ENCODE measurements at regions not wholly inside any gene's neighbourhood (a gene's known extent, or its start where the extent isn't known, plus 50 kb on each side); places are given as distances from the start of the nearest gene placed in this dataset.
"Not testable (repeated sequence)": the region's sequence is repeated elsewhere in the genome, so short reads cannot be mapped to it uniquely, and the experiment has no call there.

DNA sequence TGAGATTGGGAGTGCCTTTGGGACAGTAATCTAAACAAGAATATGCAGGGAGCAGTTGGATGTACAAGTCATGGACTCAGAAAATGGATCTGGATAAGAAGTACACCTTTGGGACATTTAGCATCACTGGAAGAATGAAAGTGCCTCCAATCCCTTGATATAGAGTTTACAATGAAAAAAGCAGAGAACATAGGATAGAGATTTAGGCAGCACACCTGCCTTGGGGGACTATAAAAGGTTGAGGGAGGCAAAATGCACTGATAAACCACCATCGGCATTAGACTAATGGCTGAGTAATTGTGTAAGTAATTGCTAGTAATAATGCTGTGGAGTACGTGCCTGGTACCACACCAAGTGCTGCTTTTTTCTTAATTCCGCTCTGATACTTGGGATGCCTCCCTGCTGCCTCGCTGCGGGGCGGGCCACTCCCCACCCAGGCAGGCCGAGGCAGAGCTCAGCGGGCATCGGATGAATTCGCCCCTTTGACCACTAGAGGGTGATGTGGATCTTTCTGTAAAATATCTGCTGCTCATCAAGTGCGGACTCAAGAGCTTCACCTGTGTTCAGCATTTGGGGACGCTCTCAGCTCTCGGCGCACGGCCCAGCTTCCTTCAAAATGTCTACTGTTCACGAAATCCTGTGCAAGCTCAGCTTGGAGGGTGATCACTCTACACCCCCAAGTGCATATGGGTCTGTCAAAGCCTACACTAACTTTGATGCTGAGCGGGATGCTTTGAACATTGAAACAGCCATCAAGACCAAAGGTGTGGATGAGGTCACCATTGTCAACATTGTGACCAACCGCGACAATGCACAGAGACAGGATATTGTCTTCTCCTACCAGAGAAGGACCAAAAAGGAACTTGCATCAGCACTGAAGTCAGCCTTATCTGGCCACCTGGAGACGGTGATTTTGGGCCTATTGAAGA, 99.9 kb downstream of the ANKRD18B start:
- DNase-seq (ENCODE audit: low read depth), result peak; percentile 66

DNA sequence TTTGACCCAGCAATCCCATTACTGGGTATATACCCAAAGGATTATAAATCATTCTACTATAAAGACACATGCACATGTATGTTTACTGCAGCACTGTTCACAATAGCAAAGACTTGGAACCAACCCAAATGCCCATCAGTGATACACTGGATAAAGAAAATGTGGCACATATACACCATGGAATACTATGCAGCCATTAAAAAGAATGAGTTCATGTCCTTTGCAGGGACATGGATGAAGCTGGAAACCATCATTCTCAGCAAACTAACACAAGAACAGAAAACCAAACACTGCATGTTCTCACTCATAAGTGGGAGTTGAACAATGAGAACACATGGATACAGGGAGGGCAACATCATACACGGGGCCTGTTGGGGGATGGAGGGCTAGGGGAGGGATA, 104.3 kb downstream of the ANKRD18B start:
- not testable (repeated sequence) for DNase-seq (ENCODE audit: low read depth)

DNA sequence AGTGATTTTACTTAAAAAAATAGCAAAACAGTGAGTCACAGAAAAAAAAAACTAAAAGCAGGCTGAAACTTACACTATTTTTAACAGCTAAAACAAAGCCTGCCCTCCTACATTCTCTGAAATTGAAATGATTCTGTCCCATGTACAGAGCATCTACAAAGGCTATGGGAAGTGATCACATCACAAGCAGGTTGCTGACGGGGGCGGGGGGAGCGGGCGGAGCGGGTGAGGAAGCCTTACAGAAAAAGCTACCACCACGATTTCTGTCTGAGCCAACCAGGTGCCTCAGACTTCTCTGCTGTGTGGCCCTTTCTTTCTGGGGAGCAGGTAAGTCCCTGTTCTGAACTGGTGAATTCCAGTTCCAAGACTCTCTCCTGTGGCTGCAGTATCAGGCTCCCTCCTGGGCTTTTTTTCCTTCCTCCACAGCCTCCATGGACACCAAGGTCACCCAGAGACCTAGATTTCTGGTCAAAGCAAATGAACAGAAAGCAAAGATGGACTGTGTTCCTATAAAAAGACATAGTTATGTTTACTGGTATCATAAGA, 104.9 kb downstream of the ANKRD18B start:
- no peak for DNase-seq (ENCODE audit: low read depth)

DNA sequence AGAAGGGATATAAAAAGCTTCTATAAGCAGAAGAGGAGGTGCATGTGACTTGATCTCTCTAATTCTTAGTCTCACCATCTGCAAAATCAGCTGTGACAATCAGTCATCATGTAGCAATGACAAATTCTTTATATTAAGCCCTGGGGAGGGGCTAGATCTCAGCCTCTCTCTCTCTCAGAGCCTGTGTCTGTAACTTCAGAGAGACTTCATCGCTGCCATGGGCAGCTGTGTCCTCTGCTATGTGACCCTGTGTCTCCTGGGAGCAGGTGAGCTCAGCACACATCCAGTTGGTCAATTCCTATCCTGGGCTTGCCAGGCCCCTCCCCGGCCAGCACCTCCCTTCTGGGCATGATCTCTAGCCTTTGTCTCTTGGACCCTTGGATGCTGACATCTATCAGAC, 109.6 kb downstream of the ANKRD18B start:
- no peak for DNase-seq (ENCODE audit: low read depth)

DNA sequence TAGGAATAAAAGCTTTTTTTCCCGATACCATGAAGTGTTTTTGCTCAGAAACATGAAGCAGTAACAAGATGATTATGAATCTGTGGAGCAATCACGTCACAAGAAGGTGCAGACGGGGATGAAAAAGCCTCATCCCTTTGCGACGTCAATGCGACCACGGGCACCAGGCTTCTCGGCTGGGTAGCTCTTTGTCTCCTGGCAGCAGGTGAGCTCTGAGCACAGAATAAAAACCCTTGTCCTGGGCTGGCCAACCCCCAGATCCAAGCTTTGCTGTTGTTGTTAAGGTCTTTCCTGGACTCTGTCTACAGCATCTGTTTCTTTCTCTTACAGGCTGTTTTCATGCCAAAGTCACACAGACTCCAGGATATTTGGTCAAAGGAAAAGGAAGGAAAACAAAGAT, 113.8 kb downstream of the ANKRD18B start:
- no peak for DNase-seq (ENCODE audit: low read depth)

DNA sequence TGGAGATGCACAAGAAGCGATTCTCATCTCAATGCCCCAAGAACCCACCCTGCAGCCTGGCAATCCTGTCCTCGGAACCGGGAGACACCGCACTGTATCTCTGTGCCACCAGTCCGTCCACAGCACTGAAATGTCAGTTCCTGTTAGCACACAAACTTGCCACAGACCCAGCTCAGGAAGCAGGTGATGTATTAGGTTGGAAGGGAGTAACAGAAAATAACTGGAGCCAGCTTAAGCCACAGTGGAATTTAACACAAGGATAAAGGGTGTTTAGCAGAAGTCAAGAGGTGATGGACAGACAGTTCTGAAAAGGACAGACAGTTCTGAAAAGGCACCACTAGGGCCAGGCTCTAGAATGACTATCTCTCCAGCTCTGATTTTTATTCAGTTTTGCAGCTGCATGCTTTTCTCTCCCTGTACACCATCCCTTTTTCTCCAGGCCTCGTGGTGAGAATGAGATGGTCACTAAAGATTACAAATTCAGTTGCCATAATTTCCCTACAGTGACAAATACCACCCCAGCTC, 114.4 kb downstream of the ANKRD18B start:
- DNase-seq (ENCODE audit: low read depth), result no peak

DNA sequence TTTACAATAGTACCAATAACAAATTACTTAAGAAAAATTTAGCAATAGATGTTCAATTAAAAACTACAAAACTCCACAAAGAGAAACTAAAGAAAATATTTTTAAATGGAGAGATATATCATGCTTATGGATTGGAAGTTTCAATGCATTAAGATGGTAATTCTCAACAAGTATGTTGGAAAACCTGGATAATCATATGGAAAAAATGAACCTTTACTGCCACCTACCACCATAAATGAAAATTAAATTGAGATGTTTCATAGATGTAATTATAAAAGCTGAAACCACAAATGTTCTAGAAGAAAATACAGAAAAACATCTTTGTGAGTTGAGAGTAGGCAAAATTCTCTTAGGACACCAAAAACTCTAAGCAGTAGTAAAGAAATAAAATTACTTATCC, 121.7 kb downstream of the ANKRD18B start:
- no peak for DNase-seq (ENCODE audit: low read depth)

DNA sequence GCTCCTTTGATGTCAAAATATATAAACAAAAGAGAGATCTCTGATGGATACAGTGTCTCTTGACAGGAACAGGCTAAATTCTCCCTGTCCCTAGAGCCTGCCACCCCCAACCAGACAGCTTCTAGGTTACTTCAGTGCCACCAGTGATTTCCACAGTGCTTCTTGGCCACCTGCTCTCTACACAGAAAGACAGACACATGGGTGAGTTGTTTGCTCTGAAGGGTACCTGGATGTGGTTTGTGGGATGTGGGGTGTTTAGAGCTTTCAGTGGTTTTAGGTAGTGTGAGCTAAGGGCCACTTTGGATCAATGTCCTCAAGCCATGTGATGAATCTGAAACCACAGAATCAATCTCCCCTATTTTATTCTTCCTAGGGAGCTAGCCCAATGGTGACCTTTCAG, 125.4 kb downstream of the ANKRD18B start:
- no peak for DNase-seq (ENCODE audit: low read depth)

DNA sequence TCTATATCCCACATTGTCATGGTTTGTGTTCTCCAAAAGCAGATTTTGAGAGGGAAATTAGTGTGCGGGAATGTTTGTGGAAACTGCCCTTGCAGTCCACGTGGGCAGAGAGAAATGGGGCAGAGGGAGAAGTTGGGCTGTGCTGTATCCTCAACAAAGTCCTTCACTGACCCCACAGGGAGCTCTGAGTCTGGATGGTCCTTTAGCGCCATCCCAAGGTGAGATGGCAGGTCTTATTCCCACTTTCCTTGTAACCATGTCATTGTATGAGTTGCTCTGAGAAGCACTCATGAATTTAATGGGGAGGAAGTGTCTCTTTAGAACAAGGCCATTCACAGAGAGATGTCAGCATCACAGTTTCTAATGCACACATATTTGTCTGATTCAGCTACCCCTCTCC, 127.1 kb downstream of the ANKRD18B start:
- no peak for DNase-seq (ENCODE audit: low read depth)

DNA sequence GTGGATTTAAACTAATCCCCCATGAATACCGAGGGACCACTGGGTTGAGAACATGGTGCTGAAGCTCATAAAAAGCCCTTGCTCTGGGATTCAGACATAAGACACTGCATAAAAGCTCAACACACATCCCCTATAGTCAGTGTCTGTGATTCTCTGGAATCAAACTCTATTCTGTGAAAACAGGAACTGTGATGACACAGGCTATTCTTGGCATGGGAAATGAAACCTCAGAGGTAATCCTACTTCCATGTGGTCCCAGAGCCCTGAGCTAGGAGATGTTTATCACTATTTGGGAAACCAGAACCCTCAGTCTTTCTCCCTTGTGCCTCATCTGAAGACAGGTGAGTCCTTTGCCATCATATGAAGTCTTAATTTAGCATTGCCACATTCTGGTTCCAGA, 135.4 kb upstream of the PRSS3 start:
- DNase-seq (ENCODE audit: low read depth), result no peak

DNA sequence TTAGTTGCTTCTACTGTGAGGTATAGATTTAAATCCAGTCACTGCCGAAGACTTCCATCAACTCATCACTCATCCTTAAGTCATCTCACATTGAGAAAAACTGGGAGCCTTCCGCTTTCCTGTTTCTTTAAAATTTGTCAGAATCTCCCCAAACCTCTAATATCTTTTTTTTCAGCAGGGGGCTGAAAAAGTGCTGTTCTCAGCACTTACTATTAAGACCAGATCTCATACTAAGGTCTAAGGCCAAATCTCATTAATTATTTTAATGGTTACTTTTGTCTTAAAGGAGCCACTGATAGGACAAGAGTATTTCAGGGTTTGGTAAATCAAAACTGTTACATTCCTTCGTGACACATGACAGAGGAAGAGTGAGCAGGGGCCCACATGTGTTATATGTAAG, 134.6 kb upstream of the PRSS3 start:
- no peak for DNase-seq (ENCODE audit: low read depth)

DNA sequence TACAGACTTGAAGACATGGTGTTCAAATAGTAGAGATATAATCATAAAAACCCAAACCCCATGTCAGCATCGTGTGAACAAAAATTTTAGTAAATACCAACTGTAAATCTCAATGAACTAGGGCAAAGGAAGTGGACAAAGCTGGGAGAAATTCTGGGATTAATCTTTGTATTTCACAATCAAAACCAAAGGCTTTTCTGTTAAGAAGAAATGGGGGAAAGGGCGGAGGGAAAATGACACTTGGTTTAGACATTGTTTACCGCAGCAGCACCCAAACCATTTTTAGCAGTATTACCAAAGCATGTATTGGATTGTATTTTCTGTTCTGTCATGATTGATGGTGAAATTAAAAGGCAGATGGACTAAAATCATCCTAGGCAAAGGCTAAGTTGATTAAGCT, 134.2 kb upstream of the PRSS3 start:
- no peak for DNase-seq (ENCODE audit: low read depth)

DNA sequence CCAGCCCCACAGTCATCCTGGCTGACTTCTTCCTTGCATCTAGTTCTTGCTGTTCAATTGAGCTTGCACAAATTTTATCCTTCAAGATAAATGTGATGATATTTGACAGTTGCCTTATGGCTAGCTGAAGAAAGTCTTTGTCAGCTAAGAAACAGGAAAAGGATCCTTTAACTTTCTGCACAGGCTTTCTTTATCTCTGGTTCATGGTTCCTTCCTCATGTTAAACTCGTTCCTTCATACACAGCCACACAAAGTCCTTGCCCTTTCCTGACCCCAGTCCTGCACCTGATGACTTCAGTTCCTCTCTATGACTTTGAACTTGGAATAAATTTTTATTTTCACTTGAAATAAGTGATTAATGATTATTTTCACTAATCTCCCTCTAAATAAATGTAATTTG, 132.5 kb upstream of the PRSS3 start:
- DNase-seq (ENCODE audit: low read depth), result no peak

DNA sequence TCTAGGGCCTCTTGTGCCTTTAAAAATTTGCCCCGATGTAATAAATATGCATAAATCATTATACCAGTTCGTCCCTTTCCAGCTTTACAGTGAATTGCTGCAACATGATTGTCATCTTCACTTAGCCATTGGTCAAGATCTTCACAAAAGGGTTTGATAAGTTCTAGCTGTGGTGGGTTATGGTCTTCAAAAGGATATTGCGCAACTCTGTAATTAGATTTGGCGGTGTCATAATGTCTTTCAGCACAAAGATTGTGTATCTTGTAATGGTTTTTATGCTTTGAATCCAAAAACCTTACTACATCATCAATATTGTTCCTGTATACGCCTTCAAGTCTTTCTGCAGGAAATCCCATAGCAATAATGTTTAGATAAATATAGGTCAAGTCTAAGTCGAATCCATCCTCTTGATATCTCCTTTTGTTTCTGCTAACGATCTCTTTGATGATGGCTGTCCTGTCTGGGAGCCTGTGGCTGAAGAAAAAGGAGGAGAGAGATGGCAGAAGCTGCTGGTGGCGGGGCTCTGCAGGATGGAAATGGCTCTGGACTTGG, 119.1 kb upstream of the PRSS3 start:
- not testable (repeated sequence) for DNase-seq (ENCODE audit: low read depth)

DNA sequence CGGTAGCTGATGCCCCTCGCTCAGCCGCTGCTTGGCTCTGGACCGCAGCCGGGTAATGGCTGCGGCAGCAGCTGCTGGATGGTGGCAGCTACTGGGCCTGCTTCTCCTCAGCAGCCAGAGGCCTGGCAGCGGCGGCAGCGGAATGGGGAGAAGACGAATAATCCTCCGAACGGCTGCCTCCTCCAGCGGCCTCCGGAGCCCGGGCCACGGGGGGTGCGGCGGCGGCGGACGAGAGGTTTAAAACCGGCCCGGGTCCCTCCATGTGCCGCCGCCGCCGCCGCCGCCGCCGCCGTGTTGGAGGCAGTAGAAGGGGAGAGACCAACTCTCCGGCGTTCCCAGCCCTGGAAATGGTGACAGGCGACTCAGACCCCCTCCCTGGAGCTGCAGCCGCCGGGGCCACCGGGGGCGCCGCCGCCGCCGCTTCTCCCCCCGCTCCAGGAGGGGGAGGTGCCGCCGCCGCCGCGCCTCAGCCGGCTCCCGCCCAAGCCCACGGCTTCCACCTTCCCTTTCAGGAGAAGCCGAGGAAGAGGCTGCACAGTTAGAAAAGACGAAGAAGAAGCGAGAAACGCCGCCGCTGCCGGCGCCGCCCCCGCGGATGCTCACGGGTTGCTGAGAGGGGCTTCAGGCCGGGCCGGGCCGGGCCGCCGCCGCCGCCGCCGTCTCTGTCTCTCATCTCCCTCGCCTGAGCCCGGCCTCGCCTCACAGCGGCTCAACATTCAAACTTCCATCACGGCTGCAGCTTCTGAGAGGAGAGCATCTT, 118.4 kb upstream of the PRSS3 start:
- peak; percentile 37 for DNase-seq (ENCODE audit: low read depth)

DNA sequence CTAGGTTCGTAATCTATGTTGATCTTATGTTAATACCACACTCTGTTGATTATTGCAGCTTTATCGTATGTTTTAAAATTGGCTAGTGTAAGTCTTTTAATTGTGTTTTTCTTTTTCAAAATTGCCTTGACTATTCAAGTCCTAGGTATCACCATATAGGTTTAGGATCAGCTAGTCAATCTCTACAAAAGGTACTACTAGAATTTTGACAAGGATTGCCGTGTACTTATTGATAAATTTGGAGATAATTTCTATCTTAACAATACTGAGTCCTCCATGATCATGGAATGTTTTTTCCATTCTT, 117.9 kb upstream of the PRSS3 start:
- DNase-seq (ENCODE audit: low read depth), result no peak

DNA sequence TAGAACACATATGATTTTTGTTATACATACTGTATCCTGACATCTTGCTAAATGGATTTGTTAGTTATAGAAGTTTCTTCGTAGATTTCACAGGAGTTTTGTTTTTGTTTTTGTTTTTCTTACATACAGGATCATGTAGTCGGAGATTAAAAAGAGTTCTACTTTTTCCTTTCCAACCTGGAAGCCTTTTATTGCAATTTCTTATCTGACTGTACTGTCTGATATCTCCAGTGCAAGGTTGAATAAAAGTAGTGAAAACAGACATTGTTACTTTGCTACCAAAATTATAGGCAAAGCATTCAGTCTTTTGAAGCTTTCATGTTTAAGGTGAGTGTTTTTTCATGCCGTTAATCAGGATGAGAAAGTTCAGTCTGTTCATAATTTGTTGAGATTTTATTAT, 117.4 kb upstream of the PRSS3 start:
- no peak for DNase-seq (ENCODE audit: low read depth)

DNA sequence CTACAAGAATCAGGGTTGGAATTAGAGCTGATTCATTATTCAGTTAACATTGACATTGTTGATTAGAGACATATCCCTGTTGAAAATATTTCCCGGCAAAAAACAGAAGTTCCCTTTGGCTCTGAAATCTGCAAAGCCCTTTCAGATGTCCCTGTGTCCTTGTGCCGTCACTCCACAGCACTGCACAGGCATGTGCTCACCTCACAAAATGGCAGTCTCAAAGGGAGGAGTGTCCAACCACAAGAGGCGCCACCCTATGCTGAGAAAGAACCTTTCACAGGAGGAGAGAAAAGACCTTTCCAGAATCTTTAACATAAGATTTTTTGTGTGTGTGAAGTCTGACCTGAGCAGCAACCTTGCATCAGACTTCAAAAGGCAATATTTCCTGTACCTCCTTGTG, 112.8 kb upstream of the PRSS3 start:
- DNase-seq (ENCODE audit: low read depth), result no peak

DNA sequence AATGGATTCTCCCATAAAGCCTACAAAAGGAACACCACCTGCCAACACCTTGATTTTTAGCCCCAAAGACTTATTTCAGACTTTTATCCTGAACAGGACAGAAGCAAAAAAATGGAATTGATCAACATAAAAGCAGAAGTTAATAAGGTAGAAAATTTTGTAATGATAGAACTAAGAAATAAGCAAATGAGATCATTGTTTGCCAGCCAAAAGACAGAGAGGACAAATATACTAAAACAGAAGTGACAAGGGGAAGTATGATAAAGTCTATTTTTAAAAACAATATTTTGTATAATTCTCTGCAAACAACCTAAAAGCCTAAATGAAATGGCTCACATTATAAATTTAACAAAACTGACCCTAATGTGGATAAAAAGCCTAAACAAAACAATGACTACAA, 110.5 kb upstream of the PRSS3 start:
- no peak for DNase-seq (ENCODE audit: low read depth)

DNA sequence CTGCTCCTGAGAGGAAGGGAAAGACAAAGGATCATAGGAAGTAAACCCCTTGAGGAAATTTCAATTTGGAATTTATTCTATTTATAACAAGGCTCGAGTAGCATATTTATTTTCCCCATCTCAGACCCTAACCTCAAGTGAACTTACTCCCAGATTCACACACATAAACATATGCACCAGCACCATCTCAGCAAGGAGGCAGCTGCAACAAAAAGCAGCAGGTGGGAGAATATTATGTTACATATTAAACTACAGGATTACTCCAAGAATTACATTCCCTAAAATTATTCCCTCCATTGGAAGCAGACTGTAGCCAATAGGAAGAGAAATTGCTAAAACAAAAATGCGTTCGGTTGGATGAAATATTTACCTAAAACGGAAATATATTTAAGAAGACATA, 108.4 kb upstream of the PRSS3 start:
- DNase-seq (ENCODE audit: low read depth), result no peak

DNA sequence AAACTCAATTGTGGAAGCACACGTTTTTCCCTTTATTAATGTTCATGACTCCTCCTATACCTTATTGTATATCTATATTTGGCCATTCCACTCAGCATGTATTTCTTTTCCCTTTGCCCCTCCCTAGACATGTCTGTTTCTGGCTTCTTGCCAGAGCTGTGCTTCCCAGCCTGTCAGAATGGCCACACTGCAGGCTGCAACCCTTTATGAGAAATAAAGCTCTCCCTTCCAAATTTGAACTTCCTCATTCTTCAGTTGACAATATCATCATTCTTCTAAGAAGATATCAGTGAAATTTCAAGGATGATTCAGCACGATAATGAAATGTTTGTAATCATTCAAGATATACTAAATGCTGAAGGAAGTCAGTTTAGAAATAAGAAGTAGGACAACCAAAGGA, 107.6 kb upstream of the PRSS3 start:
- DNase-seq (ENCODE audit: low read depth), result no peak

DNA sequence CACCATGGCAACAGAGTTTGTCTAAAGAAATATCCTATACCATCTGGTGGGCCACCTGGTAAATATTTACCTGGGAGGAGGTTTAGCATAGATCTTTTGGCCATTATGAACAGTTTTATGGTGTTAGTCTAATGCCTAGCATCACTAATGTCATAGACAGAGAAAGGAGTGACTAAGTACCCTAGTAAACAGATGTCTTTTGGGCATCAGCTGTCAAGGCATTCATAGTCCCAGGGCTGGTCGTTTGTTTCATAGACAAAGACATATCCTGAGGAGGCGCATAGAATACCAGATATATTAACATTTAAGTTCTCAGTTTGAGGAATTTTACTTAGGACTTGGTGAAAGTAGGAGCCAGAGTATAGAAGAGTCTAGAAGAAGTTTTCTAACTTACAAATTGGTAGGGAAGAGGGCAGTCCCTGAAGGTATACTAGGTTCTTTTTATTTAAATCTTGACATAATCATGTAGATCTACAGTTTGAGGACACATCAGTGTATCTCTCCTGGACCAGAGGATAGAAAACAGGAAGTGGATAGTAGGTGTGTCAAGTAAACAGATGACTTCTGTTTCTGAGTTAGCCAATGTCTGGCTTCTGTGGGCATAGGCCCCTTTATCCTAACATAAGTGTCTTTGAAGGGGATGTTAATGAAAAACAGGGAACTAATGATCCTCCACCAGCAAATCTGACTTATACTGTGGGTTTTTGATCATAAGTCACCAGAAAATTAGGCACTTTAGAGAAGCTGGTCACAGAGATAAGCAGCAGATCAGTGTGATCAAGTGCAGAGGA, 105.0 kb upstream of the PRSS3 start:
- DNase-seq (ENCODE audit: low read depth), result no peak
